ENCODE measurements at regions not wholly inside any gene's neighbourhood (a gene's known extent, or its start where the extent isn't known, plus 50 kb on each side); places are given as distances from the start of the nearest gene placed in this dataset.

DNA sequence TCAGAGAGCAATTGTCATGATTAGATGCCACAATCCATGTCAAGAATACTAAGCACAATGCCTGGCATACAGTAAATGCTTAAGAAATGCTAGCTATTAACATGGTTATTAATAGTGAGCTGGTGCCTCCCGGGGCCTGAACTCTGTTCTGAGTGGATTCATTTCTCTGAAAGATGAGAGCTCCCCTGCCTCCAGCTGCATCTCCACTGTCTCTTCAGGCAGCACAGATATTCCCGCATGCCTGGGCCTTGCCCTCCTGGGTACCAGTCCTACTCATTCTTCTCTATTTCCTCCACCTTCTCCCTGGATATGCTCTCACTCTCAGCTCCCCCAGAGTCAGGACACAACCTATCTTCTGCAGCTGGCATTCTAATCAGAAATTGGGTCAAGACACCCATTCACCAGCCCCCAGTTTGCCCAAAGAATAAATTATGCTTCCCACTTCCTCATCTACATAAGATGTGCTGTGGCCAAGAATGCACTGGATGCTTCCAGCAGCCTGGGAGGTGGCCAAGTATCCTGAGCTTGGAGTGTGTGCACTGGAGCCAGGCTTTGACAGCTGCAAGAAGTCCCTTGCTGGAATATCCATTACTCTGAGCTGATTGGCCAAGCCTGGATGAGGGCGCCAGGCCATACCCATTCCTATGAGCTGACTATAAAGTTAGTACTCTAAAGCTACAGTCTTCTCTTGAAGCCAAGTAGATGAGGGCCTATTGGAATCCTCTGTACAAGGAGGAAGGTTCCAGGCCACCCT is 669.0 kb downstream of the ACTL7B start:
- Histone ChIP-seq H3K4me1 (ENCODE audit: insufficient read depth, low read length) (no peaks in the 10 kb centered on the region), H2BK5ac (ENCODE audit: insufficient read length, low read length) (no peak overlapping the region), H2AK5ac (ENCODE audit: insufficient read length, low read length) (no peak overlapping the region), H3K23me2 (ENCODE audit: insufficient read length, low read depth, low read length, poor library complexity, severe bottlenecking) (no peaks in the 10 kb centered on the region), H2BK12ac (ENCODE audit: insufficient read length, low read depth, low read length) (no peak overlapping the region), H3K14ac (ENCODE audit: insufficient read depth, low read length) (no peak overlapping the region), H2BK120ac (ENCODE audit: low read depth, low read length, poor library complexity, severe bottlenecking) (no peak overlapping the region), H3K9me3 (ENCODE audit: control insufficient read depth, low read depth, low read length) (no peaks in the 10 kb centered on the region), H3K23ac (ENCODE audit: insufficient read length, low read depth, low read length) (no peak overlapping the region), H3K27ac (ENCODE audit: insufficient read length, low read depth, low read length) (no peak overlapping the region), H3T11ph (ENCODE audit: low read length) (no peak overlapping the region), H3K18ac (ENCODE audit: insufficient read length, low read depth, low read length) (no peak overlapping the region), H4K5ac (ENCODE audit: insufficient read length, low read depth, low read length) (no peak overlapping the region), H4K20me1 (ENCODE audit: control insufficient read depth, insufficient read depth, insufficient read length) (no peaks in the 10 kb centered on the region), H2BK20ac (ENCODE audit: low read depth, low read length, poor library complexity, severe bottlenecking) (no peak overlapping the region), H3K9ac (ENCODE audit: extremely low read depth, insufficient read length, low read length) (no peak overlapping the region), H3K4me2 (ENCODE audit: insufficient read depth, insufficient read length, low read length) (no peak overlapping the region), H2BK15ac (ENCODE audit: low read depth, low read length) (no peak overlapping the region), H3K27me3 (ENCODE audit: insufficient read depth, low read length) (no peaks in the 10 kb centered on the region), H3K56ac (ENCODE audit: insufficient read length, low read depth, low read length) (no peak overlapping the region), H3K79me1 (ENCODE audit: insufficient read depth, low read depth, low read length, poor library complexity, severe bottlenecking) (no peaks in the 10 kb centered on the region), H3K79me2 (ENCODE audit: insufficient read depth, low read length) (no peaks in the 10 kb centered on the region), H2AFZ (ENCODE audit: low read length) (no peak overlapping the region), H4K8ac (replicated peaks; ENCODE audit: insufficient read length, low read depth, low read length) (no peak overlapping the region), H4K91ac (ENCODE audit: insufficient read length, low read depth, low read length) (no peak overlapping the region), H3K4ac (ENCODE audit: low read depth, low read length) (no peak overlapping the region)
- Mint-ChIP-seq H3K27ac (peak overlapping the region in 1 of 3 experiments; percentile 48; a peak in 1 of 7 replicates), H3K27me3 (ENCODE audit: low read depth) (peaks cover 2% of the 10 kb centered on the region; the same call in 1 of the 2 replicates), H3K4me1 (peaks cover 8 to 12% of the 10 kb centered on the region in 2 experiments), H3K4me3 (no peak overlapping the region), H3K36me3 (ENCODE audit: insufficient read depth in 1 of 3, low read depth in 3 of 3) (no peaks in the 10 kb centered on the region; a peak in 1 of 7 replicates), H3K9me3 (no peaks in the 10 kb centered on the region)
- no peak for DNase-seq
- no CpG with 5 or more reads among the region's 3 CpGs for WGBS (ENCODE audit: extremely low coverage, insufficient read length, low lambda C conversion rate)
- no peak for TF ChIP-seq CTCF (conservative IDR thresholded peaks at IDR 0.05)
